HFFc6 (cell line): ENCODE measurements at regions not wholly inside any gene's neighbourhood (a gene's known extent, or its start where the extent isn't known, plus 50 kb on each side); places are given as distances from the start of the nearest gene placed in this dataset.

Experiments
- DNase-seq: peaks from one replicate; pipeline ENCODE4 v3.0.0-alpha.2; 2018
- H3K27ac Mint-ChIP-seq: 2 replicates; pipeline ENCODE4 v1.8.0; 2020; ENCODE audit warnings: mild to moderate bottlenecking, mixed read lengths
- H3K27me3 Mint-ChIP-seq: 2 replicates; pipeline ENCODE4 v1.8.0; 2021; ENCODE audit warnings: mild to moderate bottlenecking, moderate library complexity, mixed read lengths; ENCODE audit not compliant: insufficient read depth
- H3K36me3 Mint-ChIP-seq: 2 replicates; pipeline ENCODE4 v1.8.0; 2021; ENCODE audit warnings: low read depth, mixed read lengths
- H3K4me1 Mint-ChIP-seq: 2 replicates; pipeline ENCODE4 v1.8.0; 2020; ENCODE audit warnings: low read depth, mixed read lengths
- H3K4me3 Mint-ChIP-seq: 2 replicates; pipeline ENCODE4 v1.8.0; 2020; ENCODE audit warnings: mild to moderate bottlenecking, moderate library complexity, mixed read lengths
- H3K9me3 Mint-ChIP-seq: 2 replicates; pipeline ENCODE4 v1.8.0; 2020; ENCODE audit warnings: mild to moderate bottlenecking, mixed read lengths
- CTCF ChIP-seq: fragments of 200-600 bp; sonication (generic); IDR thresholded peaks from 2 replicates; pipeline ENCODE4 v1.5.0; 2021; ENCODE audit warnings: antibody characterized with exemption, mild to moderate bottlenecking

- H3K4me1 Mint-ChIP-seq: no peaks in the 10 kb centered on the region
- 0 out of 2 replicates have a peak, but pooled peaks cover 8% of the 10 kb centered on the region for H3K36me3 Mint-ChIP-seq
- peaks cover 1% of the 10 kb centered on the region for H3K27me3 Mint-ChIP-seq
- DNase-seq: no peak
- no peak overlapping the region for H3K4me3 Mint-ChIP-seq
- peaks cover 48% of the 10 kb centered on the region for H3K9me3 Mint-ChIP-seq
- TF ChIP-seq CTCF: no peak
- H3K27ac Mint-ChIP-seq: no peak overlapping the region
Measured at GRCh38 chr6:147911057-147911456, 402.6 kb downstream of the SAMD5 start.

- H3K4me3 Mint-ChIP-seq: no peak overlapping the region
- no peak overlapping the region for H3K27ac Mint-ChIP-seq
- peaks cover 1% of the 10 kb centered on the region for H3K27me3 Mint-ChIP-seq
- H3K9me3 Mint-ChIP-seq: peaks cover 42% of the 10 kb centered on the region
- TF ChIP-seq CTCF: no peak
- H3K4me1 Mint-ChIP-seq: no peaks in the 10 kb centered on the region
- DNase-seq: no peak
- H3K36me3 Mint-ChIP-seq: 0 out of 2 replicates have a peak, but pooled peaks cover 8% of the 10 kb centered on the region
Measured at GRCh38 chr6:147911686-147912085, 403.2 kb downstream of the SAMD5 start.

GRCh38 chr6:147922799-147923198 is 414.3 kb downstream of the SAMD5 start:
- TF ChIP-seq CTCF: no peak
- DNase-seq: no peak
- H3K9me3 Mint-ChIP-seq: peaks cover 39% of the 10 kb centered on the region
- no peaks in the 10 kb centered on the region; the same call in 1 of the 2 replicates for H3K36me3 Mint-ChIP-seq
- H3K27ac Mint-ChIP-seq: no peak overlapping the region
- H3K4me1 Mint-ChIP-seq: no peaks in the 10 kb centered on the region
- H3K4me3 Mint-ChIP-seq: no peak overlapping the region
- no peaks in the 10 kb centered on the region for H3K27me3 Mint-ChIP-seq

- TF ChIP-seq CTCF: no peak
- no peaks in the 10 kb centered on the region for H3K4me1 Mint-ChIP-seq
- H3K27me3 Mint-ChIP-seq: no peaks in the 10 kb centered on the region
- H3K9me3 Mint-ChIP-seq: peaks cover 36% of the 10 kb centered on the region
- H3K27ac Mint-ChIP-seq: no peak overlapping the region
- H3K4me3 Mint-ChIP-seq: no peak overlapping the region
- DNase-seq: no peak
- no peaks in the 10 kb centered on the region for H3K36me3 Mint-ChIP-seq
Measured at GRCh38 chr6:147924598-147924997, 416.1 kb downstream of the SAMD5 start.

GRCh38 chr6:147925826-147926225 is 416.8 kb upstream of the SASH1 start:
- Mint-ChIP-seq H3K36me3 (no peaks in the 10 kb centered on the region), H3K4me1 (no peaks in the 10 kb centered on the region), H3K27ac (no peak overlapping the region), H3K27me3 (no peaks in the 10 kb centered on the region), H3K9me3 (peaks cover 39% of the 10 kb centered on the region), H3K4me3 (no peak overlapping the region)
- TF ChIP-seq CTCF: no peak
- DNase-seq: no peak

GRCh38 chr6:147930745-147931144 is 411.9 kb upstream of the SASH1 start:
- no peaks in the 10 kb centered on the region for H3K4me1 Mint-ChIP-seq
- no peak overlapping the region for H3K27ac Mint-ChIP-seq
- DNase-seq: no peak
- H3K4me3 Mint-ChIP-seq: no peak overlapping the region
- H3K36me3 Mint-ChIP-seq: no peaks in the 10 kb centered on the region
- H3K27me3 Mint-ChIP-seq: no peaks in the 10 kb centered on the region; the same call in 1 of the 2 replicates
- H3K9me3 Mint-ChIP-seq: peaks cover 51% of the 10 kb centered on the region
- TF ChIP-seq CTCF: no peak
